ENCODE measurements at regions not wholly inside any gene's neighbourhood (a gene's known extent, or its start where the extent isn't known, plus 50 kb on each side); places are given as distances from the start of the nearest gene placed in this dataset.

DNA sequence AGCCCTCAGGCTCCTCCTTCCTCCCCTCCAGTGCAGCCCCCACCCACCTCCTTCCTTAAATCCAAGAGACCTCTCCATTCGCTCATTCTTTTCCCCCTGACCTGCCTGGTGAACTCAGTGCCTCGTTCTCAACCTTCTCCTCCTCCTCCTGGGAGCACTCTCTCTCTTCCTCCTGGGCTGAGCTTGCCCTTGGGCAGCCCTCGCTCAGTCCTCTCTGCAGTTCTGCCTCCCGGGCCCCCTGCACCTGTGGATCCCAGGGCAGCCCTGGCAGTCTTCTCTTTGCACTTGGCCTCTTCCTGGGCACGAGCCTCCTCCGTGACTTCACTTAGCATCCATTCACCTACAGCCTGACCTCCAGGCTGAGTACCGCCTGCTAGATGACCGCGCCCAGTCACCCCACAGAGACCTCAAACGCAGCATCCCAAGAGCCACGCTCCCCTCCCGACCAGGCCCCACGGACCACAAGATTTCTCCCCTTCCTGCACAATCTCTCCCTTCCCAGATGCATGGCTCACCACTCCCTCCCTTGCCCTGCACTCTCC is 58.9 kb upstream of the ID2 start:
- H4K5ac ChIP-seq (ENCODE audit: insufficient read length, low read depth, low read length) = no peak overlapping the region
- H4K8ac ChIP-seq (replicated peaks; ENCODE audit: insufficient read length, low read depth, low read length) = no peak overlapping the region
- WGBS (ENCODE audit: extremely low coverage, insufficient read length, low lambda C conversion rate) = no CpG with 5 or more reads among the region's 13 CpGs
- H3K18ac ChIP-seq (ENCODE audit: insufficient read length, low read depth, low read length) = no peak overlapping the region
- Mint-ChIP-seq H3K4me3 (no peak overlapping the region), H3K27ac (no peak overlapping the region; a peak in 1 of 7 replicates), H3K36me3 (ENCODE audit: insufficient read depth in 1 of 3, low read depth in 3 of 3) (no peaks in the 10 kb centered on the region; a peak in 1 of 7 replicates), H3K4me1 (peaks cover 2 to 8% of the 10 kb centered on the region in 2 experiments; a peak in 3 of 4 replicates), H3K9me3 (no peaks in the 10 kb centered on the region), H3K27me3 (ENCODE audit: low read depth) (peaks cover 8% of the 10 kb centered on the region)
- no peak overlapping the region for H2BK120ac ChIP-seq (ENCODE audit: low read depth, low read length, poor library complexity, severe bottlenecking)
- H2AK5ac ChIP-seq (ENCODE audit: insufficient read length, low read length) = no peak overlapping the region
- no peaks in the 10 kb centered on the region for H3K27me3 ChIP-seq (ENCODE audit: insufficient read depth, low read length)
- no peak overlapping the region for H4K91ac ChIP-seq (ENCODE audit: insufficient read length, low read depth, low read length)
- H3K4me2 ChIP-seq (ENCODE audit: insufficient read depth, insufficient read length, low read length) = no peak overlapping the region
- no peaks in the 10 kb centered on the region for H3K9me3 ChIP-seq (ENCODE audit: control insufficient read depth, low read depth, low read length)
- no peak overlapping the region for H2BK15ac ChIP-seq (ENCODE audit: low read depth, low read length)
- no peak overlapping the region for H3T11ph ChIP-seq (ENCODE audit: low read length)
- no peaks in the 10 kb centered on the region for H3K4me1 ChIP-seq (ENCODE audit: insufficient read depth, low read length)
- no peak overlapping the region for H3K56ac ChIP-seq (ENCODE audit: insufficient read length, low read depth, low read length)
- no peak overlapping the region for H3K9ac ChIP-seq (ENCODE audit: extremely low read depth, insufficient read length, low read length)
- no peak overlapping the region for H2AFZ ChIP-seq (ENCODE audit: low read length)
- TF ChIP-seq CTCF (conservative IDR thresholded peaks at IDR 0.05) = no peak
- no peak overlapping the region for H3K14ac ChIP-seq (ENCODE audit: insufficient read depth, low read length)
- H3K23me2 ChIP-seq (ENCODE audit: insufficient read length, low read depth, low read length, poor library complexity, severe bottlenecking) = no peaks in the 10 kb centered on the region
- no peak overlapping the region for H3K23ac ChIP-seq (ENCODE audit: insufficient read length, low read depth, low read length)
- H3K4ac ChIP-seq (ENCODE audit: low read depth, low read length) = no peak overlapping the region
- no peak overlapping the region for H3K27ac ChIP-seq (ENCODE audit: insufficient read length, low read depth, low read length)
- no peak overlapping the region for H2BK5ac ChIP-seq (ENCODE audit: insufficient read length, low read length)
- H4K20me1 ChIP-seq (ENCODE audit: control insufficient read depth, insufficient read depth, insufficient read length) = no peaks in the 10 kb centered on the region
- H2BK12ac ChIP-seq (ENCODE audit: insufficient read length, low read depth, low read length) = no peak overlapping the region
- H2BK20ac ChIP-seq (ENCODE audit: low read depth, low read length, poor library complexity, severe bottlenecking) = no peak overlapping the region
- no peaks in the 10 kb centered on the region for H3K79me1 ChIP-seq (ENCODE audit: insufficient read depth, low read depth, low read length, poor library complexity, severe bottlenecking)
- no peaks in the 10 kb centered on the region for H3K79me2 ChIP-seq (ENCODE audit: insufficient read depth, low read length)
- no peak for DNase-seq

All from H9 (cell line).